ENCODE measurements at regions not wholly inside any gene's neighbourhood (a gene's known extent, or its start where the extent isn't known, plus 50 kb on each side); places are given as distances from the start of the nearest gene placed in this dataset.

DNA sequence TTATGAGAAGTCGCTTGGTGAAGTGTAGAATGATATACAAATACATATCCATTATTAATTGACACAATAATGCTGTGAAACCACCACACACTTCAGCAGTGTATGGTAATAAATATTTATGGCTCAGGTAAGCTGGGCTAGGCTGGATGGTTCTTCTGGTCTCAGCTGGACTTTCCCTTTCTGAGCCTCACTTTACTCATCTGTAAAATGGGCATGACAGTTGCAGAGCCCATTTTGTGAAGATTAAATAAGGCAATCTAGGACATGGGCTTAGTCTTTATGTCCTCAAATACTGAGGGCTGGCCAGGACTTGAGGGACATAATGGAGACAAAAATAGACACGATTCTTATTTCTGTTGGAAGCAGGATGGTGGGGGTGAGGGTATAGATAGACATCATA, 196.1 kb downstream of the MIAT start:
- Histone ChIP-seq H3K36me3 (ENCODE audit: insufficient read depth, low read length, poor library complexity, severe bottlenecking) (no peaks in the 10 kb centered on the region), H3K9me3 (ENCODE audit: low read depth, low read length, poor library complexity, severe bottlenecking) (no peaks in the 10 kb centered on the region), H3K27me3 (replicated peaks; ENCODE audit: insufficient read depth, low read depth, low read length, poor library complexity) (no peaks in the 10 kb centered on the region), H3K4me3 (ENCODE audit: low read depth, low read length, poor library complexity, severe bottlenecking) (no peak overlapping the region), H3K27ac (ENCODE audit: low read depth, low read length, poor library complexity, severe bottlenecking) (no peak overlapping the region), H3K4me1 (ENCODE audit: insufficient read depth, low read length, poor library complexity, severe bottlenecking) (peaks cover 4% of the 10 kb centered on the region)
- ChIA-PET CTCF (no interaction called here), POLR2A (ENCODE audit: low non-redundant PET) (no interaction called here)
- DNase-seq (ENCODE audit: low spot score): no peak
- BruUV-seq (replicated peaks): no TSS peak
- intact Hi-C loops (cut with micrococcal nuclease; ENCODE audit: unreplicated experiment): no loop called here
- no peak for TF ChIP-seq EZH2 (IDR thresholded peaks at IDR 0.05; ENCODE audit: borderline replicate concordance, low read depth, low read length, poor library complexity, severe bottlenecking)
- TF ChIP-seq, protein P1, sequence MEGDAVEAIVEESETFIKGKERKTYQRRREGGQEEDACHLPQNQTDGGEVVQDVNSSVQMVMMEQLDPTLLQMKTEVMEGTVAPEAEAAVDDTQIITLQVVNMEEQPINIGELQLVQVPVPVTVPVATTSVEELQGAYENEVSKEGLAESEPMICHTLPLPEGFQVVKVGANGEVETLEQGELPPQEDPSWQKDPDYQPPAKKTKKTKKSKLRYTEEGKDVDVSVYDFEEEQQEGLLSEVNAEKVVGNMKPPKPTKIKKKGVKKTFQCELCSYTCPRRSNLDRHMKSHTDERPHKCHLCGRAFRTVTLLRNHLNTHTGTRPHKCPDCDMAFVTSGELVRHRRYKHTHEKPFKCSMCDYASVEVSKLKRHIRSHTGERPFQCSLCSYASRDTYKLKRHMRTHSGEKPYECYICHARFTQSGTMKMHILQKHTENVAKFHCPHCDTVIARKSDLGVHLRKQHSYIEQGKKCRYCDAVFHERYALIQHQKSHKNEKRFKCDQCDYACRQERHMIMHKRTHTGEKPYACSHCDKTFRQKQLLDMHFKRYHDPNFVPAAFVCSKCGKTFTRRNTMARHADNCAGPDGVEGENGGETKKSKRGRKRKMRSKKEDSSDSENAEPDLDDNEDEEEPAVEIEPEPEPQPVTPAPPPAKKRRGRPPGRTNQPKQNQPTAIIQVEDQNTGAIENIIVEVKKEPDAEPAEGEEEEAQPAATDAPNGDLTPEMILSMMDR (conservative IDR thresholded peaks at IDR 0.05; ENCODE audit: low read depth, low read length): no peak

DNA sequence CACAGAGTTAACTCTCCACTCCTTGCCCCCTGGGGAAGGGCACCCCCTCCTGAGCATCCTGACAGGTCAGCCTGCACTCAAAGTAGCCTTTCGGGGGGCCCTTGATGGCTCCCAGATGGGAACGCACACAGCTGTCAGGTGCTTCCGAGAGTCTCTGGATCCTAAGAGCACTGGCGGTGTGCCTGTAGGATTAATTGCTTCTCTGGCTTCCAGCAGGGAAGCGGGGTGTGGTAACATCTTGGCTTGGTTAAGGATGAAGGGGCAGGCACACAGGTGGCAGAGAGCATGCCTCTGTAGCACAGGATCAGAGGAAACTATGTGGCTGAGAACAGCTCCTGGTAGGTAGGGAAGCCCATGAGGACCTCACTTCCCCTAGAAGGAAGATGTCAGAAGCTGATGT, 199.8 kb downstream of the MIAT start:
- Histone ChIP-seq H3K27me3 (replicated peaks; ENCODE audit: insufficient read depth, low read depth, low read length, poor library complexity) (no peaks in the 10 kb centered on the region), H3K9me3 (ENCODE audit: low read depth, low read length, poor library complexity, severe bottlenecking) (no peaks in the 10 kb centered on the region), H3K4me1 (ENCODE audit: insufficient read depth, low read length, poor library complexity, severe bottlenecking) (no peaks in the 10 kb centered on the region), H3K27ac (ENCODE audit: low read depth, low read length, poor library complexity, severe bottlenecking) (no peak overlapping the region), H3K36me3 (ENCODE audit: insufficient read depth, low read length, poor library complexity, severe bottlenecking) (no peaks in the 10 kb centered on the region), H3K4me3 (ENCODE audit: low read depth, low read length, poor library complexity, severe bottlenecking) (no peak overlapping the region)
- intact Hi-C loops (cut with micrococcal nuclease; ENCODE audit: unreplicated experiment): no loop called here
- DNase-seq (ENCODE audit: low spot score): no peak
- BruUV-seq (replicated peaks): no TSS peak
- ChIA-PET CTCF (no interaction called here), POLR2A (ENCODE audit: low non-redundant PET) (no interaction called here)
- TF ChIP-seq, protein P1 (conservative IDR thresholded peaks at IDR 0.05; ENCODE audit: low read depth, low read length): no peak
- TF ChIP-seq EZH2 (IDR thresholded peaks at IDR 0.05; ENCODE audit: borderline replicate concordance, low read depth, low read length, poor library complexity, severe bottlenecking): no peak

DNA sequence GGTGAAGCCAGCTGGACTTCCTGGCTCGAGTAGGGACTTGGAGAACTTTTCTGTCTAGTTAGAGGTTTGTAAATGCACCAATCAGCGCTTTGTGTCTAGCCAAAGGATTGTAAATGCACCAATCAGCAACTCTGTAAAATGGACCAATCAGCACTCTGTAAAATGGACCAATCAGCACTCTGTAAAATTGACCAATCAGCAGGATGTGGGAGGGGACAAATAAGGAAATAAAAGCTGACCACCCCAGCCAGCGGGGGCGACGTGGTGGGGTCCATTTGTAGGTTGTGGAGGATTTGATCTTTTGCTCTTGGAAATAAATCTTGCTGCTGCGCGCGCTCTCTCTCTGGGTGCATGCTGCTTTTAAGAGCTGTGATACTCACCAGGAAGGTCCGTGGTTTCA, 202.9 kb downstream of the MIAT start:
- H3K4me3 ChIP-seq (ENCODE audit: low read depth, low read length, poor library complexity, severe bottlenecking): no peak overlapping the region
- no peaks in the 10 kb centered on the region for H3K36me3 ChIP-seq (ENCODE audit: insufficient read depth, low read length, poor library complexity, severe bottlenecking)
- no peak for DNase-seq (ENCODE audit: low spot score)
- ChIA-PET CTCF (no interaction called here), POLR2A (ENCODE audit: low non-redundant PET) (no interaction called here)
- no peaks in the 10 kb centered on the region for H3K27me3 ChIP-seq (replicated peaks; ENCODE audit: insufficient read depth, low read depth, low read length, poor library complexity)
- H3K9me3 ChIP-seq (ENCODE audit: low read depth, low read length, poor library complexity, severe bottlenecking): no peaks in the 10 kb centered on the region
- BruUV-seq (replicated peaks): no TSS peak
- H3K27ac ChIP-seq (ENCODE audit: low read depth, low read length, poor library complexity, severe bottlenecking): no peak overlapping the region
- H3K4me1 ChIP-seq (ENCODE audit: insufficient read depth, low read length, poor library complexity, severe bottlenecking): no peaks in the 10 kb centered on the region
- intact Hi-C loops (cut with micrococcal nuclease; ENCODE audit: unreplicated experiment): no loop called here
- TF ChIP-seq, protein P1 (conservative IDR thresholded peaks at IDR 0.05; ENCODE audit: low read depth, low read length): no peak
- no peak for TF ChIP-seq EZH2 (IDR thresholded peaks at IDR 0.05; ENCODE audit: borderline replicate concordance, low read depth, low read length, poor library complexity, severe bottlenecking)

All from A673 (cell line).